Thyroid gland (tissue), 4 donors: ENCODE measurements at regions not wholly inside any gene's neighbourhood (a gene's known extent, or its start where the extent isn't known, plus 50 kb on each side); places are given as distances from the start of the nearest gene placed in this dataset.

ENCODE experiments used
- DNase-seq, 2 donors: peaks; one replicate each; pipeline ENCODE4 v3.0.0-alpha.2; 2019
- H3K27ac ChIP-seq, 3 donors: fragments of 200-600 bp; sonication (generic); 1 replicate in 2 of 3; 2 replicates in 1 of 3; pipeline ENCODE4 v1.5.1; 2016 to 2019; ENCODE audit warnings: mild to moderate bottlenecking in 1 of 3, moderate library complexity in 1 of 3
- H3K27me3 ChIP-seq: fragments of 200-600 bp; sonication (generic); one replicate; pipeline ENCODE4 v1.5.1; 2019
- H3K36me3 ChIP-seq, 2 donors: fragments of 200-600 bp; sonication (generic); one replicate each; pipeline ENCODE4 v1.5.1; 2016 to 2019
- H3K4me1 ChIP-seq, 2 donors: fragments of 200-600 bp; sonication (generic); one replicate each; pipeline ENCODE4 v1.5.1; 2017 to 2019
- H3K4me3 ChIP-seq, 3 donors: fragments of 200-600 bp; sonication (generic); replicated peaks in 1 of 3; 1 replicate in 2 of 3; 2 replicates in 1 of 3; pipeline ENCODE4 v1.5.1; 2016; ENCODE audit warnings: mild to moderate bottlenecking in 1 of 3
- H3K9me3 ChIP-seq: fragments of 200-600 bp; sonication (generic); one replicate; pipeline ENCODE4 v1.5.1; 2017
- CTCF ChIP-seq, 6 experiments: fragments of 200-600 bp in 3 of 6; fragments of 450-650 bp in 3 of 6; sonication (generic) in 3 of 6; IDR thresholded peaks; one replicate each; pipeline ENCODE4 v1.5.1; 2016 to 2019; ENCODE audit warnings: antibody characterized with exemption in 6 of 6, mild to moderate bottlenecking in 2 of 6, inconsistent platforms in 1 of 6, moderate library complexity in 1 of 6
- POLR2A ChIP-seq, 2 donors: fragments of 450-650 bp; IDR thresholded peaks; one replicate each; pipeline ENCODE4 v1.6.1; 2017; ENCODE audit warnings: antibody characterized with exemption in 2 of 2, mild to moderate bottlenecking in 2 of 2, moderate library complexity in 1 of 2
- WGBS, 2 donors: methylation state at CpG; one replicate each; pipeline ENCODE4 v1.1.5; 2017; 5-methylcytosine and 5-hydroxymethylcytosine counted together
- intact Hi-C: fragments of 100-400 bp; cut with DNase I; formaldehyde crosslinking; loops from one replicate; pipeline ENCODE4 v1.15.1; 2023

DNA sequence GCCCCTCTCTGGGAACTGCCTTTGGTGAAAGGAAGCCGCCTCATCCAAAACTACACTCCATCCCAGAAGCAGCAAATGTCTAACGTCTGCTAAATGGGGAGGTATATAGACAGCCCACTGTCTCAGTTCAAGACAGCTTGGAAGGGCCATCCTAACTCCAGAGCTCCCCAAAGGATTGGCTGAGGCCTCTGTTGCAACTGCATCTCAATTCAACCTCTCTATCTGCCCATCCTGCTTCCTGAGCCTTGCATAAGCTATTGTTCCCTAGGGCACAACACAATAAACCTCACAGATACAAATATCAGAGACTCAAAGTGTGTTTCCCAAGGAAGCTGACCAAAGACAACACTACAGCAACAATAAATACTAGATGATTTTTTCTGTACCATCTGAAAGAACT is 495.2 kb upstream of the SOX5 start:
- intact Hi-C loops = no loop called here
- Histone ChIP-seq H3K4me3 (no peak overlapping the region), H3K36me3 (no peaks in the 10 kb centered on the region), H3K4me1 (no peaks in the 10 kb centered on the region), H3K27ac (no peak overlapping the region), H3K9me3 (no peaks in the 10 kb centered on the region), H3K27me3 (no peaks in the 10 kb centered on the region)
- 88 to 92% methylated on average over 2 of the region's 2 CpGs for WGBS, 2 donors
- no peak for DNase-seq
- TF ChIP-seq CTCF (IDR thresholded peaks at IDR 0.05) (no peak), POLR2A (IDR thresholded peaks at IDR 0.05) (no peak)

GRCh38 chr12:24441458-24441857 is 492.0 kb upstream of the SOX5 start:
- Histone ChIP-seq H3K4me1 (no peaks in the 10 kb centered on the region), H3K27me3 (no peaks in the 10 kb centered on the region), H3K4me3 (no peak overlapping the region), H3K36me3 (no peaks in the 10 kb centered on the region), H3K9me3 (no peaks in the 10 kb centered on the region), H3K27ac (no peak overlapping the region)
- intact Hi-C loops = no loop called here
- WGBS, 2 donors = 62 to 64% methylated on average over 4 of the region's 4 CpGs
- no peak for DNase-seq
- TF ChIP-seq CTCF (IDR thresholded peaks at IDR 0.05) (no peak), POLR2A (IDR thresholded peaks at IDR 0.05) (no peak)

GRCh38 chr12:24436667-24437066 is 487.2 kb upstream of the SOX5 start:
- no peaks in the 10 kb centered on the region for H3K27me3 ChIP-seq
- WGBS, 2 donors = 51 to 75% methylated on average over 4 of the region's 4 CpGs
- no peaks in the 10 kb centered on the region for H3K9me3 ChIP-seq
- no peak overlapping the region for H3K27ac ChIP-seq
- no peaks in the 10 kb centered on the region for H3K36me3 ChIP-seq
- no peaks in the 10 kb centered on the region for H3K4me1 ChIP-seq
- H3K4me3 ChIP-seq = no peak overlapping the region
- no peak for DNase-seq
- intact Hi-C loops = no loop called here
- TF ChIP-seq POLR2A (IDR thresholded peaks at IDR 0.05) = no peak
- TF ChIP-seq CTCF (IDR thresholded peaks at IDR 0.05) = no peak

GRCh38 chr12:24431872-24432271 is 482.4 kb upstream of the SOX5 start:
- Histone ChIP-seq H3K9me3 (no peaks in the 10 kb centered on the region), H3K4me3 (no peak overlapping the region), H3K27ac (no peak overlapping the region), H3K4me1 (no peaks in the 10 kb centered on the region), H3K27me3 (no peaks in the 10 kb centered on the region), H3K36me3 (no peaks in the 10 kb centered on the region)
- 95 to 96% methylated on average over 1 of the region's 1 CpG for WGBS, 2 donors
- DNase-seq = no peak
- no peak for TF ChIP-seq POLR2A (IDR thresholded peaks at IDR 0.05)
- no peak for TF ChIP-seq CTCF (IDR thresholded peaks at IDR 0.05)
- intact Hi-C loops = no loop called here

DNA sequence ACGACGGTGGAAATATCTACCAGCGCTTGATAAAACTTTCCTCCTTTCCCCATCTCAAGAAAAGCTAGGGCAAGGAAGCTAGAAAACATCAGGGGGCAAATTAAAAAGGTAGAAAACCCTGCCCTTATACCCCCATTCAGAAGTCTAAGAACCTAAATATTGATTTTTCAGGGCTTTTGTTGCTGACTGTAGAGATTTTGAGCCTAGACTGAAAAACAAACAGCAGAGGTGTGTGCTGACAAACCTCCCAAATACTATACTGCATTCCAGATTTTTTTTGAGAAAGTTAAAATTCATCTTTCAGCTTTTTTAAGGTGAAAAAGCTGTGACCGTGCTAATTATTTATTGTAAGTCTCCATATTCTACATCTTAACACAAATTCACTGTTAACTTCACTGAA is 478.3 kb upstream of the SOX5 start:
- no peaks in the 10 kb centered on the region for H3K36me3 ChIP-seq
- no peak overlapping the region for H3K27ac ChIP-seq
- no peak for TF ChIP-seq POLR2A (IDR thresholded peaks at IDR 0.05)
- no peak for TF ChIP-seq CTCF (IDR thresholded peaks at IDR 0.05)
- no peaks in the 10 kb centered on the region for H3K9me3 ChIP-seq
- intact Hi-C loops = no loop called here
- DNase-seq = no peak
- no peaks in the 10 kb centered on the region for H3K27me3 ChIP-seq
- no peak overlapping the region for H3K4me3 ChIP-seq
- H3K4me1 ChIP-seq = no peaks in the 10 kb centered on the region
- WGBS, 2 donors = 91 to 94% methylated on average over 4 of the region's 4 CpGs
